Skin of body (tissue), 1 donor: ENCODE measurements at regions not wholly inside any gene's neighbourhood (a gene's known extent, or its start where the extent isn't known, plus 50 kb on each side); places are given as distances from the start of the nearest gene placed in this dataset.

Experiments
- DNase-seq: peaks from one replicate; lab custom pipeline; 2025; lab: John Stamatoyannopoulos, UW

DNA sequence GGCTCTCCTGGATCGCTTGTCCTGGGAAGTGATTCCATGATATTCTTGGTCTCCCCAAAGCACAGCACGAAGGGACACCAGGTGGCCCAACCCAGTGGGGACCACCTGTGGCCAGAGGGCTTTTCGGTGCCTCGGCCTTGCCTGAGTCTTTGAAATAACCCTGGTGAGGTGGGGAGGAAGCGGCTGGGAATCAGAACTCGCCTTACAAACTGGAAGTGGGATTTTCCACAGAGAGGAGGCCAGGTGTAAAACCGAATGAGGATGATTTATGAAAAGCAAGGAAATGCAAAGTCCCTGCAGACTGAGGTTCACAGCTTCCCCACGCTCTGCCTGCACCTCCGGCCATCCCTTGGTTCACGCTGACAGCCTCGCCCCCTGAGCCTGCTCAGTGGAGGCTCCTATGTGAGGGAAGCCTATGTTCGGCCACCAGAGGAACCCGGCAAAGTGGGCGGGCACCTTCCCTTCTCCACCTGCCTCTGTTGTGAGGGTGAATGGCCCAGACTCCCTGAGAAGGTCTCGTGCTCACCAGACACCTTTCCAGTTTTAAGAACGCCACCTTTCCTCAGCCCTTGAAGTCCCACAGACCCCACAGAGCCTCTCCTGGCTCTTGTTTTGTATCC lies 133.8 kb upstream of the CST7 start:
- no peak for DNase-seq

DNA sequence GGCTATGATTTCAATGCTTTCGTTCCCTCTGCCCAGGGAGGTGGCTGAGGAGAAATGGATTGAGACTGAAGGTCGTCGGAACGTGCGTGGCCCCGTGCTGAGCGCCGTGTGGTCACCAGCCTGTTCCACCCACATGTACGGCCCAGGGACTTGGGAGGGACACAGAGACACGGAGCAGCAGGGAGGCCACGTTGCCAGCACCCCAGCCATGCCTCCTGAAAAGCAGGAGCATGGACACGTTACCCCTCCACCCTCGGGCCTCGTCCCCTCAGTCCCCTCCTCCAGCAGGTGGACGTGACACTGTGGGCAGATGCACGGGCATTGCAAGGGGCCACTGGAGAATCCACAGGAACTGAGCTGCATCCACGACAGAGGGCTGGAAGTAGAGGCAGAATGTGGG lies 133.1 kb upstream of the CST7 start:
- no peak for DNase-seq

DNA sequence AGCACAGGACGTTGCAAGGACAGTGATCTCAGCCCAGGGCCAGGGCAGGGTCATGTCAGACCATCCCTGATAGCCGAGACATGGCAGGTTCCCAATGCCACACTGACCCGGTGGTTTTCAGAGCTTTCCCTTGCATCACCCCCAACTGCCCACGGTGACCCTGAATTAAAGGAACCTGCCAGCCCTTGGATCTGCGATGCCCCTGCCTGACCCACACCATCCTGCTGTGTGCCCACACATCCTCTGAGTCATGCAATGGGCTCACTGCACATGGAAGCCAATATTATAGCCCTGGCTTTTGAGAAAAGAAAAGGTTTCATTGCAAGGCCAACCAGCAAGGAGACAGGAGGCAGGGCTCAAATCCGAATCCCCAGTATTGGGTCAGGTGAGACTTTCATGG lies 132.6 kb upstream of the CST7 start:
- no peak for DNase-seq

DNA sequence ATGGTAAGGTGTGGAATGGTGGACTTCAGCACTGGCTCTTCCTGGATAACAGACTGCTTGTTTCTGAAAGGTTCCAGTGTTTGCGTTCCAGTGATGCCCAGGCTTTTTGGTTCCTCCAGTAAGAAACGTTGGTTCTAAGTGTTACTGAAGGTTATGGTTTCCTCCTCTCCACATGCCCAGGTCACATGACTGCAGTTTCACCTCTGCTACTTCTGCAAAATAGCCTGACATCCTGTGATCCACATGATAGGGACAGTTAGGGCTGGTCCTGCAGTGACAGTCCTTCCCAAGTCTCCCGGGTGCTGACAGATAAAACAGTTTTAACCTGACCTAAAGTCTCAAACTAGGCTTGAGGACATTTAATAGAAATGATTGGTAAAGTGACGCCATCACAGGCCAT lies 132.2 kb upstream of the CST7 start:
- no peak for DNase-seq

DNA sequence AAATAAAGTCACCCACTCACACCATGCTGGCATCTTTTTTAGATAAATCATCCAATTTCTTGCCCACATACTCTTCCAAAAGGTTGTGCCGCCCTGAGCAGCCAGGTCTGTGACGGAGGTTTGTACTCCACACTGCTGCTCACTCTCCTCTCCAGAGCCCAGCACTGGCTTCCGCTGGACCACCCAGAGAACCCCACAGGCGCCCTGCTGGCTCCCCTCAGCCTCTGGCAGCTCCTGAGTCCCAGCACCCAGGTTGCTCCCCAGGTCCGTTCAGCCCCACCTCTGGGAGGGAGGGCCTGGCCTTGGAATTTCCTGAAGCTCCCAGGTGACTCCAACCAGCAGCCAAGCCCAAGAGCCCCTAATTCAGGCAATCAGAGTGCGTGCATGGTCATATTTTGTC lies 131.7 kb upstream of the CST7 start:
- no peak for DNase-seq

DNA sequence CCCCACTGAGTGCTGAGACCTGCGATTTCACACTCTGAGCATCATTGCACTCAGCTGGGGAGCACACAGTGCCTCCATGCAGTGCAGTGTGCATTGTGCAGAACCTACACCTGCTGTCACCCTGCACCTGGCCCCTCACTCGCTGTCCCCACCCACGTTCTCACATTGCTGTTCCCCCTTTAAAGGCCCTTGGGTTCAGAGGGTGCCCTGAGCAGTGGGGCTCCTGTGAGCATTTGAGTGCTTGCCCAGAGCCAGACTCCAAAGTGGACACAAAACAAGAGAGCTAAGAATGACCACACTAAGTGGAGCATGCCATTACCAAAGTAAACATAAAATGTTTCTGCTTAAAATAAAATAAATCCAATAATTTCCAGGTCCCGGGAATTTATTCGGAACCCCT lies 131.0 kb upstream of the CST7 start:
- no peak for DNase-seq

DNA sequence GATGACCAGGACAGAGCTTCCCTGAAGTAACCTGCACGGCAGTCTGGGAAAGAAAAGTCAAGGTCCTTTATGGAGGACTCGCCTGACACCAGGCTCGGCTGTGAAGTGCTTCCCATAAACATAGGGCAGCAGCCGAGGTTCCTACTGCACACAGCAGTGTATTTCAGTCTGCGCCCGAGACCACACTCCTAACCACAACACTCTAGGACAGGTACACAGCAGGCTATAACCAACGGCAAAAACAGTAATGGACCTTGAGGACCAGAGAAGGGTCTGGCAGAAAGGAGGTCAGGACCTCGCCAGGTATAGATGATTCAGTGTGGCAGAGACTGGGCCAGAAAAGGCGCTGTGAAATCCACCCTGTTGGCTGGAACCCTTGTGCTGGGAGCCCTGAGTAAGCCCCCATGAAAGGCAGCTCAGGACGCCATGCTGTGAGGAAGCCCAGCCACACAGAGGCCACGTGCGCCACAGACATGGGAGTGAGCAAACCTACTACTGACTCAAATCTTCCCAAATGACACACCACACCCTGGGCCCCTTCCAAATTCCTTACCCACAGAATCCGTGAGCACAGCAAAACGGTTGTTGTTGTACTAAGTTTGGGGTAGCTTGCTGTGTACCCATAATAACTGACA lies 129.6 kb upstream of the CST7 start:
- DNase-seq = no peak

DNA sequence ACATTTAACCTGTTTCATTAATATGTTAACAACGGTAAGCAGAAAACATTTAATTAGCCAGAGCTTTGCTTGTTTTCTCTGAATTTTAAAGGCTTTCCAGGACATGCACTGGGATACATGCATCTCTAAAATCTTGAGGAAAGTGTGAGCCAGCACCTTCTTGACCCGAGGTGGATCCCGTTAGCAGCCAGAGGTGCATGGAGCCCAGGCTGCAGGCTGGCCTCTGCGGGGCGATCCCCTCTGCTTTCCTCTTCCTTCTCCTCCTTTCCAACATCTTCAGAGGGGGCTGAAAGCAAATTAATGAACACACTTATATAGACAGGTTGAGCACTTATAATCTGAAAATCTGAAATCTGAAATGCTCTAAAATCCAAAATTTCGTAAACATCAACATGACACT lies 128.7 kb upstream of the CST7 start:
- DNase-seq = no peak

DNA sequence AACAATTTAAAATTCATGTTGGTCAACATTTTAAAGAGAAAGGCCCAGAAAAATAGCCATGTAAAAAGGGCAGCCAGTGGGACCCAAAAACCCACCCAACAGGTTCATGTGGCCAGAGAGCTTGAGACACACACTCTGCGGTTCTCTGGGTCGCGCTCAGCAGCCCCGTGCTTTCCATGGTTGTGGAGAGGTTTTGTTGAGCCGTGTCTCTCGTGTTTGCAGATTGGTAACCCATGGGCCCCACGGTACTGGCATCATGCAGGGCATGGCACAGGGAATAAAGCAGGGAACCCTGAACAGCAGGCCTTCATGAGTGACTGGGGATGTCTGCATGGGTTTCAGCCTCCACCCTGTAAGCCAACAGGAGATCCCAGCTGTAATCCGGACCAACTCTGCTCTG lies 127.7 kb upstream of the CST7 start:
- DNase-seq = no peak

DNA sequence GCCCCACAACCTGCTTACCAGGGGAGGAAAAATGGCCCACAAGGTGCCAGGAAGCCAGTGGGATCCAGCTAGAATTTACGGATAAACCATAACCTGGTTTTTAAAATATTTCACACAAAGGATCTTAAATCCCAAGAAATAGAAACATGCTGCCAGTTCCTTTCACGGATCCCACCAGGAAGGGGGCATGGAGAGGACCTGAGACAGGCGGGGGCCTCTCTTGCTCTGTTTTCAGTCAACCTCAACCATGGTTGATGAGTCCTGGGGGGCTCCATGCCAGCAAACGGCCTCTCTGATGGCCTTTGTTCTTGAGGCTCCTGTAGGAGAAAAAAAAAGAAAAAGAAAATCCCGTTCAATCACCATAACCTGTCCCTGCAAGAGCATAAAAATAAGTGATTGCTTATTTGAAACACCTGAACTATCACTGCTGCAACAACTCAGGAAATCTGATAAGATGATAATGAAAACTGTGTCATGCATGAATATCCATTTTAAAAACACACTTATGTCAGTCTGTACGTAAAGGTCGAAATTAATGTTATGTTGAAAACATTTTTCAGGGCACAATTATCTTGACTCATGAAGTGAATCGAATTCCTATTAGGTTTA lies 125.8 kb upstream of the CST7 start:
- DNase-seq = no peak

DNA sequence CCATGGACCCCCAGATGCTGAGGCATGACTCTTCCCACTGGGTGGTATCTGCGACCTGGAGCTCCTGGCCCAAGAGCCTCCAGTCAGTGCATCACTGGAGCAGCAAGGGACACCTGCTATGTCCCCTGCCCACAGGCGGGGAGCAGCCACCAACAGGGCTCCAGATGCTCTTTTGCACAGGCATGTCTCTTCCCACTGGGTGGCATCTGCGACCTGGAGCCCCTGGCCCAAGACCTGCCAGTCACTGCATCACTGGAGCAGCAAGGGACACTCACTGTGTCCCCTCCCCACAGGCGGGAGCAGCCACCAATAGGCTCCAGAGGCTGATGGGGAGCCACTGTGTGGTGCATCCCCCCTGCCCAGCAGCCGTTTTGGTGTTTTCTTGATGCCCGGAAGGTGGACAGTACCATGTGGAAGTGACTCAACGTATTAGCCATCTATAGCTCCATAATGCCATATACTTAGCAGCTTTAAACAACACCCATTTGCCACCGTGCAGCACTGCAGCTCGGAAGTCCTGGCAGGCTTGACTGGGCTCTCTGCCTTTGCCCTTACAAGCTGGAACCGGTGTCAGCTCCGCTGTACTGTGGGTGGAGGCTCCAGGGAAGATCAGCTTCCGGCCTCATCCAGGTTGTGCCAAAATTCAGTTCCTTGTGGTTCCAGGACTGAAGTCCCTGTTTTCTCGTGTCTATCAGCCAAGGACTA lies 124.9 kb upstream of the CST7 start:
- DNase-seq = no peak

DNA sequence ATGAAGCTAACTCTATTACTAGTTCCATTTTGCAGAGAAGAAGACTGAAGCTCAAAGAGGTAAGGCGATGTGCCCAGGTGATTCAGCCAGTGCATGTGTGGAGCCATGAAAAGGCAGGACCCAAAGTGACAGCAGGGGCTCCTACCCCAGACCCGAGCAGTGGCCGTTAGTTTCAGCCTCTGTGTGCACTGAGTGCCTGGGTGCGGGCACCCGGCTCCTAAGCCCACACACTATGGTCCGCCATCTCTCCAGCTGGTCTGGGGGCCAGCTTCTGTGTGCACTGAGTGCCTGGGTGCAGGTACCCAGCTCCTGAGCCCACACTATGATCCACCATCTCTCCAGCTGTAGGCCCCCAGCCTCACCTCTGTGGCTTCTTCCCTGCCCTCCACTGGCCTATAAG lies 123.5 kb upstream of the CST7 start:
- no peak for DNase-seq

DNA sequence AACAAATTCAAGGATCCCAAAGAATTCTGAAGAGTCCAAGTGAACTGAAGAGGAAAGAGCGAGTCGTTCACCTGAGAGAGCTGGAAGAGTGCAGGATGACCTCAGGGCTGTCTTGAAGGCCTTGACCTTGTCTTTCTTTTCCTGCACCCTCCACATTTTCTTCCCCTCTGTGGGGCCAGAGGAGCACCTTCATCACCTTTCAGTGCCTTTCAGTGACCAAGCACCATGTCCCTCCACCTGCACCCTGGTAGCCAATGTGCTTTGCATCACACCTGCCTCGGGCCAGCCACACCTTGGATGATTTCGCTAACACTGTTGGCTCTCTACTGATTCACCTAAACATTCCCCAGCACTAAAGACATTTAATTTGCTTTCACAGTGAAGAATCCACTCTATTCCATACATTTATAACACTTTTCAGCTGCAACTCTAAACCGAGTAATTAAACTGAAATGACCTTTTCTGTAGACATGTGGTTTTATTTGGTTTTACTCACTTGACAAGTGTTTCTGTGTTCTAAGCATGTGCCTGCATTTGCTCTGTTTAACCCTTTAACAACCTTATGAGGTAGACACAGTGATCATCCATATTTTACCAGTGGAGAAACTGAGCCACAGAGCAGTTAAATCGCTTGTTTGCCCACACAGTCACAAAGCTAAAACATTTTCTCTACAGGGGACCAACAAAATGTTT lies 121.3 kb upstream of the CST7 start:
- DNase-seq = peak; percentile 37

DNA sequence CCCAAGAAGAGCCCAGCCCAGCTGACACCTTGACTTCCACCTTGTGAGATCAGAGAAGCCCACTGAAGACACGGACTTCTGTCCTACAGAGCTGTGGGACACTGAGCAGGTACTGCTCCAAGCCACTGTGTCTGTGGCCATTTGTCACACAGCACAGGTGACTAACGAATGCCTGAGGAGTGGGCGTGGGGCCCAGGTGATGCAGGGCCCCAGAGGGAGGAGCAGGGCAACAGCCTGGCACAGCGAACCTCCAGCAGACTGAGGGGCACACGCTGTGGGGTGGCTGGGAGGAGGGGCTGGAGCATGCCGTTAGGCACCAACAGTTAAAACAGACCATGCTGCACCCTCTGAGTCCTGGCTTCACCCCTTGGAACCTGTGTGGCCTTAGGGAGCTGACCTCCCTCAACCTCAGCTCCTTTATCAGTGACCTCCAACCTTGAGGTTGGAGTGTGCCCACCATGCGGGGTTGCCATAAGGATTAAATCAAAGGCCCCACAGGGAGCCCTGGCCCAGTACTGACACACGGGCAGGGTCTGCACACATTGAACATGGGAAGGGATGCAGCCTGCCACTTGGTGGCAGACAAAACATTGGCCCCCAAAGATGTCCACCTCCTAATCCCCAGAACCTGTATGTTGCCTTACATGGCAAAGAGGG lies 119.9 kb upstream of the CST7 start:
- DNase-seq = no peak

DNA sequence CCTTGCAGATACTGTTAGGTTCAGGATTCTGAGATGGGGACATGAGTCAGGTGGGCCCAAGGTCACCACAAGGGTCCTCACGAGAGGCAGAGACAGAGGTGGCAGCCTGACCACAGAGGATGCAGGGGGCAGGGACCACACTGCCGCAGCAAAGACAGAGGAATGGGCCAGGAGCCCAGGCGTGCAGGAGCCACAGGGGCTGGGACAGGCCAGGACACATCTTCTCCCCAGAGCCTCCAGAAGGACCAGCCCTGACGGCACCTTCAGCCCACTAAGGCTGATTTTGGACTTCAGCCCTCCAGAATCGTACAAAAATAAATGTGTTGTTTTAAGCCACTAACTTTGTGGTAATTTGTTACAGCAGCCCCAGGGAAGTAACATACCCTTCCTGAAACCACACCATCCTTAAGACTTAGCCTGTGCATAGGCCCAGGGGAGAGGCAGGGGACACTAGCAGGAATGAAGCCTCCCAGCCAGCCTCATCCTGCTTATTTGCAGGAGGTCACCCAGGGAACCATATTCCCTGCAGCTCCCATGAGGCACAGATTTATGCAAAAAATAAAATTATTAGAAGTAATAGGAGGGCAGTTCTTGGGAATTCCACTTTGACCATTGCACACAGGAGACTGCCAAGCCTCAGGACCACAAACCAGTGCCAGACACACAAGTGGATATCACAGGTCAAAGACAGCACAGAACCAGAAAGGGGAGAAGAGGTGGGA lies 119.3 kb upstream of the CST7 start:
- DNase-seq = no peak

DNA sequence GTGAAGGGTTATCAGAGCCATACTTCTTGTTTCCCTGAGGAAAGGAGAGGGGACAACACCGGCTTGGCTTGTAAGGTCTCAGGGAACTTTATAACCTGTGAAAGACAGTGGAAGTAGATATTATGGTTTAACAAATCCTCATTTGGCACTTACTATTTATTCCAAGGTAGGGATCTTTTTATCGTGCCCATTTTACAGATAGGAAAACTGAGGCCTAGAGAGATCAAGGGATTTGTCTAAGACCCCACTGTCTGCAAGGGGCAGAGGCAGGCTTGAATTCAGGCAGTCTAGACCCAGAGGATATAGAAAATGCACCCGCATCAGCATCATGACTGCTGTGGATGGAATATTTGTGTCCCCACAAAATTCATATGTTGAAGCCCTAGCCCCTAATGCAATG lies 118.4 kb upstream of the CST7 start:
- no peak for DNase-seq

DNA sequence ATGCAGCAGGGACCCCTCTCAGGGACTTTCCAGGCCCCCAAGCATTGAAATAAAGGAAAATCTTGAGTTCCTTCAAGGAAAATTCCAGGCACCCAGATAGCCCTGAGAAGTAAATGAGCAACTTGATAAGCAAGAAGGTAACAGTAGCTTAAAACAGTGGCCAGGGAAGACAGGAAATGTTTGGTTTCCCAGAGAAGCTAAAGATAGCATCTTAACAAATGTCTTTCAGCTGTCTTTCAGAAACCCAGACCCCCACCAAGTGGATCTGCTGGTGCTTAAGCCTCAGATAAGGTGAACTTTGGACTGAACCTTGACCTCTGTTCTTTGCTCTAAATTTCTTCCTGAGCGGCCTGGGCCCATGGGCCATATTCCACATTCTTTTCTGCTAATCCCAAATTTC lies 117.8 kb upstream of the CST7 start:
- no peak for DNase-seq

DNA sequence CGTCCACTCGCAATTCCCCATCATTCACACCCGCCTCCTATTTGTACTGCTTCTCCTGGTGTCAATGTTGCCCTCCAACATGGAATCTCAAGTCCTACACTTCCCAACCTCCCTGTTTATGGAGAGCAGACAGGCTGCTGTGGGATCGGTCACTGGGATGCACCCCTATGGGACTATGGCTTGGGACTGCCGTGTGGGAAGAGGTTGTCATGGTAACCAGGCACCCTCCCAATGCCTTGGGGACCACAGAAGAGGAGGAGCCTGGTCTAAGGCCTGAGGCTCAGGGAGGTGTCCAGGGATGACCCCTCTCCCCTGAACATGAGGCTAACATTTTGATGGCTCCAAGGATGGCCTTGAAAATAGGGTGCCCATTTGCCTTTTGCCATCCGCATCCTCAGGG lies 116.6 kb upstream of the CST7 start:
- DNase-seq = no peak

DNA sequence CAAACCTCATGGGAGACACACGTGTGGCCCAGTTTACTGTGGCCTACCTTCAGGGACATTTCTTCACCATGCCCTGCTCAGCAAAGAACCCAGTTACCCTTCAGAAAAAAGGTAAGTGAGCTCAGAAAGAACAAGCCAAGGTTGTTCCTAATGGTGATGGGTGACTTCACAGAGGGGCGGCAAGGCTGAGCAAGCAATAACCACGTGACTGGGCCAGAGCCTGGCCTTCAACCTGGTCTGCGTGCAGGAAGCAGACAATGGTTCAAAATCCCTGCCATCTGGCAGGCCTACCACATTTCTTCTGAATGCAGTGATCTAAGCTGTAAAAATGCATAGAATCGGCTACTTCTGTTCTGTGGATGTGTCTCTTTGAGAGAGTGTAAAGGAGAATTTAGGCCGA lies 115.5 kb upstream of the CST7 start:
- no peak for DNase-seq

DNA sequence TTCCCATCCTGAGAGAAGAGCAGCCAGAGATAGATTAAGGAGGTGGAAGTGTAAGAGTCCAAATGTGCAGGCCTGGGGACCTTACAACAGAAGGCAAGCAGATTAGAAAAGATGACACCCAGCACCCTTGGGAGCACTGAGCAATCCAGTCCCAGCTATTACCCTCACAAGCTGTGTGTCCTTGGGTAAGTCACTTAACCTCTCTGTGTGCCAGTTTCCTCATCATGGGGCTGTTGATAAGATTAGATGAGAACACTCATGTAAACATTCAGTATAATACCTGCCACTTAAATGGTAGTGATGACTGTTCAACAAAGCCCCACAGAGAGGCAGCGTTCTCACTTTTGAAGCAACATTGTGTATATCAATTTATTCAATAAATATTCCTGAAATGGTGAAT lies 114.8 kb upstream of the CST7 start:
- no peak for DNase-seq

DNA sequence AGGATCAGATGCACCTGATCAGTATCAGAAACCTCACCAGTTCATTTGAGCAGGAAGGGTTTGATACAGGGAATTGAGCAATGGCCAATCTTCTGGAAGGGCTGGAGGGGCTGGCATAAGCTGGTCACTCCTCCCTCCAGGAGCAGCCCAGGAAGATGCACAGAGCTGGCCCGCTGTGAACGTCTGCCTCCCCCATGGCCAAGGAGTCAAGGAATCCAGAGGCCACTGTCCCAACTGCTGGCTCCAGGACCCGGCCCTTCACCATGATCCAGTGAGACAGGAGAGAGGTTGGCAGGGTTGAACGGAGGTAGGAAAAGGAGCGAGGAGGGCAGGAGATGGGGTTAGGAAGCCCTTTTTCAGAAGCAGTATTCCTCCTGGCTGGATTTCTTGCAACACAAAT lies 113.9 kb upstream of the CST7 start:
- no peak for DNase-seq
